ENCODE measurements at regions not wholly inside any gene's neighbourhood (a gene's known extent, or its start where the extent isn't known, plus 50 kb on each side); places are given as distances from the start of the nearest gene placed in this dataset.
"Not testable (repeated sequence)": the region's sequence is repeated elsewhere in the genome, so short reads cannot be mapped to it uniquely, and the experiment has no call there.

DNA sequence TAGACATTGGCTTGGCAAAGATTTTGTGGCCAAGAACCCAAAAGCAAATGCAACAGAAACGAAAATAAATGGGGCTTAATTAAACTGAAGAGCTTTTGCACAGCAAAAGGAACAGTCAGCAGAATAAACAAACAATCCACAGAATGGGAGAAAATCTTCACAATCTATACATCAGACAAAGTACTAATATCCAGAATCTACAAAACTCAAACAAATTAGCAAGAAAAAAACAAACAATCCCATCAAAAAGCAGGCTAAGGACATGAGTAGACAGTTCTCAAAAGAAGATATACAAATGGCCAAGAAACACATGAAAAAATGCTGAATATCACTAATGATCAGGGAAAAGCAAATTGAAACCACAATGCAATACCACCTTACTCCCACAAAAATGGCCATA lies 81.7 kb downstream of the TMEM212 start:
- TF ChIP-seq, protein P1, sequence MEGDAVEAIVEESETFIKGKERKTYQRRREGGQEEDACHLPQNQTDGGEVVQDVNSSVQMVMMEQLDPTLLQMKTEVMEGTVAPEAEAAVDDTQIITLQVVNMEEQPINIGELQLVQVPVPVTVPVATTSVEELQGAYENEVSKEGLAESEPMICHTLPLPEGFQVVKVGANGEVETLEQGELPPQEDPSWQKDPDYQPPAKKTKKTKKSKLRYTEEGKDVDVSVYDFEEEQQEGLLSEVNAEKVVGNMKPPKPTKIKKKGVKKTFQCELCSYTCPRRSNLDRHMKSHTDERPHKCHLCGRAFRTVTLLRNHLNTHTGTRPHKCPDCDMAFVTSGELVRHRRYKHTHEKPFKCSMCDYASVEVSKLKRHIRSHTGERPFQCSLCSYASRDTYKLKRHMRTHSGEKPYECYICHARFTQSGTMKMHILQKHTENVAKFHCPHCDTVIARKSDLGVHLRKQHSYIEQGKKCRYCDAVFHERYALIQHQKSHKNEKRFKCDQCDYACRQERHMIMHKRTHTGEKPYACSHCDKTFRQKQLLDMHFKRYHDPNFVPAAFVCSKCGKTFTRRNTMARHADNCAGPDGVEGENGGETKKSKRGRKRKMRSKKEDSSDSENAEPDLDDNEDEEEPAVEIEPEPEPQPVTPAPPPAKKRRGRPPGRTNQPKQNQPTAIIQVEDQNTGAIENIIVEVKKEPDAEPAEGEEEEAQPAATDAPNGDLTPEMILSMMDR (IDR thresholded peaks at IDR 0.05), result not testable (repeated sequence)
- TF ChIP-seq POLR2A (IDR thresholded peaks at IDR 0.05), result not testable (repeated sequence)

Measured in Peyer's patch (tissue), 4 donors.